Astrocyte (in vitro differentiated cells and primary cell): ENCODE measurements at regions not wholly inside any gene's neighbourhood (a gene's known extent, or its start where the extent isn't known, plus 50 kb on each side); places are given as distances from the start of the nearest gene placed in this dataset.
A peak's percentile ranks its signal among the peaks of the same experiment; 100 is the strongest.

Experiments
- DNase-seq: peaks from one replicate; pipeline ENCODE4 v3.0.0-alpha.2; 2010; ENCODE audit warnings: low read depth
- FAIRE-seq: peaks from 2 replicates; lab custom pipeline; 2011; peaks lifted over from hg19 to GRCh38; lab: Jason Lieb, UNC
- H2AFZ ChIP-seq: 2 replicates; pipeline ENCODE4 v1.6.0; 2012; ENCODE audit warnings: low read depth, low read length, inconsistent platforms
- H3K27ac ChIP-seq: 2 replicates; pipeline ENCODE4 v1.5.1; 2011; ENCODE audit warnings: low read depth, low read length, inconsistent platforms
- H3K27me3 ChIP-seq: 2 replicates; pipeline ENCODE4 v1.6.0; 2011; ENCODE audit warnings: low read length, inconsistent platforms; ENCODE audit not compliant: insufficient read depth
- H3K36me3 ChIP-seq: 2 replicates; pipeline ENCODE4 v1.5.1; 2011; ENCODE audit warnings: low read length, inconsistent platforms; ENCODE audit not compliant: insufficient read depth
- H3K4me1 ChIP-seq: 2 replicates; pipeline ENCODE4 v1.5.1; 2011; ENCODE audit warnings: low read length, inconsistent platforms; ENCODE audit not compliant: insufficient read depth
- H3K4me2 ChIP-seq: 2 replicates; pipeline ENCODE4 v1.6.0; 2012; ENCODE audit warnings: low read length, inconsistent platforms
- H3K4me3 ChIP-seq: 2 replicates; pipeline ENCODE4 v1.5.1; 2011; ENCODE audit warnings: low read depth, mild to moderate bottlenecking, low read length, inconsistent platforms; ENCODE audit not compliant: insufficient read depth
- H3K79me2 ChIP-seq: 2 replicates; pipeline ENCODE4 v1.6.0; 2012; ENCODE audit warnings: mild to moderate bottlenecking, low read length, inconsistent platforms; ENCODE audit not compliant: insufficient read depth
- H3K9ac ChIP-seq: 2 replicates; pipeline ENCODE4 v1.6.0; 2012; ENCODE audit warnings: mild to moderate bottlenecking, low read length, inconsistent platforms
- H3K9me3 ChIP-seq: 2 replicates; pipeline ENCODE4 v1.5.1; 2012; ENCODE audit warnings: low read depth, mild to moderate bottlenecking, low read length, inconsistent platforms; ENCODE audit not compliant: insufficient read depth
- H4K20me1 ChIP-seq: 2 replicates; pipeline ENCODE4 v1.6.0; 2012; ENCODE audit warnings: low read length, inconsistent platforms; ENCODE audit not compliant: insufficient read depth
- H3K27ac Mint-ChIP-seq: one replicate; pipeline ENCODE4 v1.8.0; 2021; ENCODE audit warnings: mild to moderate bottlenecking, mixed read lengths; ENCODE audit not compliant: unreplicated experiment
- H3K27me3 Mint-ChIP-seq: one replicate; pipeline ENCODE4 v1.8.0; 2021; ENCODE audit warnings: low read depth, mixed read lengths; ENCODE audit not compliant: unreplicated experiment
- H3K36me3 Mint-ChIP-seq: one replicate; pipeline ENCODE4 v1.8.0; 2021; ENCODE audit warnings: low read depth, mixed read lengths; ENCODE audit not compliant: unreplicated experiment
- H3K4me1 Mint-ChIP-seq: one replicate; pipeline ENCODE4 v1.8.0; 2021; ENCODE audit warnings: low read depth, mixed read lengths; ENCODE audit not compliant: unreplicated experiment
- H3K4me3 Mint-ChIP-seq: one replicate; pipeline ENCODE4 v1.8.0; 2021; ENCODE audit warnings: mild to moderate bottlenecking, moderate library complexity, mixed read lengths; ENCODE audit not compliant: unreplicated experiment
- H3K9me3 Mint-ChIP-seq: one replicate; pipeline ENCODE4 v1.8.0; 2021; ENCODE audit warnings: mild to moderate bottlenecking, mixed read lengths; ENCODE audit not compliant: unreplicated experiment
- EZH2 ChIP-seq: IDR thresholded peaks from 2 replicates; pipeline ENCODE4 v1.6.1; 2012; ENCODE audit warnings: mild to moderate bottlenecking, low read length, inconsistent platforms; ENCODE audit not compliant: insufficient read depth
- TF ChIP-seq, protein P1 (sequence below): IDR thresholded peaks from 2 replicates; pipeline ENCODE4 v1.5.1; 2011; ENCODE audit warnings: low read depth, mild to moderate bottlenecking, inconsistent platforms, low read length, moderate library complexity; ENCODE audit not compliant: insufficient read depth

DNA sequence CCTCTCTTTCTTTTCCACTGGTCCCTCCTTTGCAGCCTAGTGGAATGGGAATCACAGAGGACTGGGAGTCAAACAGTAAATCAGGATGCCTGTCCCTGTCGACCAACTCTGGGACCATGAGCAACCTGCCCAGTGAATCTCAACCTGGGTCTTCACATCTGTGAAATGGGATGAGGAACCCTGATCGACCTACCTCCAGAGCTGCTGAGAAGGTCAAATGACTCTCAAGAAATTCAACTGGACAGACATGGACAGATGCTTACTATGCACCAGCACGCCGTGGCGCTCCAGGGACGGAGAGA is 73.3 kb upstream of the TAF1B start:
- Histone ChIP-seq H3K9me3 (no peaks in the 10 kb centered on the region), H3K4me2 (peak overlapping the region; percentile 70), H3K9ac (peak overlapping the region; percentile 25), H2AFZ (peak overlapping the region; percentile 66), H3K36me3 (no peaks in the 10 kb centered on the region), H3K79me2 (no peaks in the 10 kb centered on the region), H3K27ac (no peak overlapping the region), H3K4me3 (no peak overlapping the region), H4K20me1 (no peaks in the 10 kb centered on the region), H3K4me1 (peaks cover 33% of the 10 kb centered on the region), H3K27me3 (peaks cover under 1% of the 10 kb centered on the region)
- TF ChIP-seq, protein P1, sequence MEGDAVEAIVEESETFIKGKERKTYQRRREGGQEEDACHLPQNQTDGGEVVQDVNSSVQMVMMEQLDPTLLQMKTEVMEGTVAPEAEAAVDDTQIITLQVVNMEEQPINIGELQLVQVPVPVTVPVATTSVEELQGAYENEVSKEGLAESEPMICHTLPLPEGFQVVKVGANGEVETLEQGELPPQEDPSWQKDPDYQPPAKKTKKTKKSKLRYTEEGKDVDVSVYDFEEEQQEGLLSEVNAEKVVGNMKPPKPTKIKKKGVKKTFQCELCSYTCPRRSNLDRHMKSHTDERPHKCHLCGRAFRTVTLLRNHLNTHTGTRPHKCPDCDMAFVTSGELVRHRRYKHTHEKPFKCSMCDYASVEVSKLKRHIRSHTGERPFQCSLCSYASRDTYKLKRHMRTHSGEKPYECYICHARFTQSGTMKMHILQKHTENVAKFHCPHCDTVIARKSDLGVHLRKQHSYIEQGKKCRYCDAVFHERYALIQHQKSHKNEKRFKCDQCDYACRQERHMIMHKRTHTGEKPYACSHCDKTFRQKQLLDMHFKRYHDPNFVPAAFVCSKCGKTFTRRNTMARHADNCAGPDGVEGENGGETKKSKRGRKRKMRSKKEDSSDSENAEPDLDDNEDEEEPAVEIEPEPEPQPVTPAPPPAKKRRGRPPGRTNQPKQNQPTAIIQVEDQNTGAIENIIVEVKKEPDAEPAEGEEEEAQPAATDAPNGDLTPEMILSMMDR: no peak
- TF ChIP-seq EZH2: no peak
- Mint-ChIP-seq H3K36me3 (peaks cover 3% of the 10 kb centered on the region), H3K27me3 (peaks cover 12% of the 10 kb centered on the region), H3K27ac (no peak overlapping the region), H3K4me1 (peaks cover 52% of the 10 kb centered on the region), H3K9me3 (no peaks in the 10 kb centered on the region), H3K4me3 (peak overlapping the region; percentile 54)
- DNase-seq (no peak), FAIRE-seq (no peak)

DNA sequence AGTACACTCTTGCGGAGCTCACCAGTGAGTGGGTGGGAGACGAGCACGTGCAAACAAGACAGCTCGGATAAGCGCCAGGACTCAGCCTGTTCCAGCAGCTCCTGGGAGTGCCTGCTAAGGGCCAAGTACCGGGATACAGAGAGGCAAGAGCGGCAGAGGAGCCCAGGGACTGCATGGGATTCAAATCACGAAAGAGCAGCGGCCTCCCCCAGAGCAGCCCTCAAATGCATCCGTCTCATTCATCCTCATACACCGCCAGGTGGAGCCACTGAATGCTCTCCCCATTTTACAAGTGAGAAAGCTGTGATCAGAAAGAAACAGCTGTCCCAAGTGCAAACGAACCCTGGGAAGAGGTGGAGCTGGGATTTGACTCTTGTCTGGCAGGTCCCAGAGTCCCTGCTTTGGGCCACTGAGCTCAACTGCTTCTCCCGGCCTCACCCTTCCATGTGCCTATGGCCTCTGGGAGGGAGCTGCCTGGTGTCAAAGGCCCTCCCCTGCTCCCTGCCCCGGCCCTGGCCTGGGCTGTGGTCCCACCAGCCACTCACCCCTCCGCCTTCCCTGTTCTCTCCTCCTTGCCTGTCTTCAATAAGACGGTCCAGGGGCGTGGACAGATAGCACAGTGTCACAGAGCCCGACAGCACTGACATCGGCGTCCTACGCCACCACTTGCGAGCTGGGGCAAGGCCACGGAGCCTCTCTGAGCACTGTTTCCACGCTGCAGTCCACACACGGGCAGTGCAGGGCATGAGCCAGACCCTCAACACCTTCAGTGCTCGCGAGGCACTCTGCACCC is 72.8 kb upstream of the TAF1B start:
- H3K9ac ChIP-seq: peak overlapping the region; percentile 40
- peaks cover 52% of the 10 kb centered on the region for H3K4me1 Mint-ChIP-seq
- DNase-seq (peak; percentile 61), FAIRE-seq (no peak)
- H3K9me3 ChIP-seq: no peaks in the 10 kb centered on the region
- no peaks in the 10 kb centered on the region for H4K20me1 ChIP-seq
- H3K27me3 ChIP-seq: no peaks in the 10 kb centered on the region
- H3K79me2 ChIP-seq: no peaks in the 10 kb centered on the region
- TF ChIP-seq, protein P1: peak; percentile 80
- TF ChIP-seq EZH2: no peak
- H3K27ac Mint-ChIP-seq: peak overlapping the region; percentile 0
- H3K27ac ChIP-seq: no peak overlapping the region
- no peak overlapping the region for H3K4me3 Mint-ChIP-seq
- peaks cover 3% of the 10 kb centered on the region for H3K36me3 Mint-ChIP-seq
- H3K27me3 Mint-ChIP-seq: peaks cover 9% of the 10 kb centered on the region
- H3K36me3 ChIP-seq: no peaks in the 10 kb centered on the region
- no peak overlapping the region for H3K4me3 ChIP-seq
- peak overlapping the region; percentile 66 for H2AFZ ChIP-seq
- H3K4me1 ChIP-seq: peaks cover 33% of the 10 kb centered on the region
- peak overlapping the region; percentile 70 for H3K4me2 ChIP-seq
- H3K9me3 Mint-ChIP-seq: no peaks in the 10 kb centered on the region

DNA sequence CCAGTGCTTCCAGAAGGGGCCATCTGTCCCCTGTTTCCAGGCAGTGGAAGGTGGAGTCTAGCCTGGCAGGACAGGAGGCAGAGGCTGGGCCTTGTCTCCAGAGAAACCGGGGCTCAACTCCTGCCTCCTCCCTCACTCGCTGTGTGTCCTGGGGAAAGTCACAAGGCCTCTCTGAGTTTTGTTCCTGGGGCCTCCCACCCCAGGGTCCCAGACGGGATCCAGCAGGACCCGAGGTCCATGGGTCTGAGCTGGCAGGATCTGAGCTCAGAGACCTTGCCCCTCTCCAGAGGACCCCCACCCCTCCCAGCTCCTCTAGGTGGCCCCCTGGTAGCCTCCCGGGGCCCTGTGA is 72.2 kb upstream of the TAF1B start:
- Mint-ChIP-seq H3K4me1 (peaks cover 52% of the 10 kb centered on the region), H3K27me3 (peaks cover 11% of the 10 kb centered on the region), H3K36me3 (peaks cover 3% of the 10 kb centered on the region), H3K27ac (no peak overlapping the region), H3K9me3 (no peaks in the 10 kb centered on the region), H3K4me3 (no peak overlapping the region)
- no peak for TF ChIP-seq EZH2
- TF ChIP-seq, protein P1: no peak
- Histone ChIP-seq H2AFZ (peak overlapping the region; percentile 66), H3K9me3 (no peaks in the 10 kb centered on the region), H3K4me1 (peaks cover 33% of the 10 kb centered on the region), H3K4me2 (peak overlapping the region; percentile 70), H3K9ac (peak overlapping the region; percentile 40), H3K36me3 (no peaks in the 10 kb centered on the region), H3K79me2 (no peaks in the 10 kb centered on the region), H3K4me3 (no peak overlapping the region), H4K20me1 (no peaks in the 10 kb centered on the region), H3K27ac (peak overlapping the region; percentile 7), H3K27me3 (no peaks in the 10 kb centered on the region)
- FAIRE-seq (no peak), DNase-seq (no peak)
